Erythroblast (primary cell): ENCODE measurements at regions not wholly inside any gene's neighbourhood (a gene's known extent, or its start where the extent isn't known, plus 50 kb on each side); places are given as distances from the start of the nearest gene placed in this dataset.

ENCODE experiments used
- GATA1 ChIP-seq: IDR thresholded peaks from 2 replicates; pipeline ENCODE4 v1.6.1; 2011; ENCODE audit warnings: low read depth, mild to moderate bottlenecking, control low read depth, low read length, moderate library complexity
- POLR2A ChIP-seq: IDR thresholded peaks from 2 replicates; pipeline ENCODE4 v1.6.1; 2011; ENCODE audit warnings: mild to moderate bottlenecking, low read length

- TF ChIP-seq POLR2A (no peak), GATA1 (no peak)
Observed at GRCh38 chr20:59453759-59454560, 150.4 kb upstream of the PHACTR3 start.
